ENCODE measurements at regions not wholly inside any gene's neighbourhood (a gene's known extent, or its start where the extent isn't known, plus 50 kb on each side); places are given as distances from the start of the nearest gene placed in this dataset.

DNA sequence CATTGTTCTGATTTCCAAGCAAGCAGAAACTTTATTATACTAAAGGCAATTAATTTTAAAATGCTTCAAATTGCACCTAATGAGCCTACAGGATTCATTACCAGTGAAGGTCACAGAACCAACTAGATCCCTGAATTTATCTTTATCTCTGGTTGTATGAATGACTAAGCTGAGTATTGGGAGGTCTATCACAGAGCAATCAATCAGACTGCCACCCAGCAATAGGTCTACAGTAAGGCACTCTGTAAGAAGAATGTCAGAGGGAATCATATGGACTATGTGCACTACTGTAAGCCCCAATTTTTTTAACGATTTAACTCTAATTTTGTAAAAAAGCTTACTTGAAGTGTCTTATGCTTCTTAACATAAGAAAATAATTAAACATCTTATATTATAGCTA lies 707.0 kb downstream of the AMY1C start:
- RAD21 ChIA-PET (ENCODE audit: unreplicated experiment): no interaction called here
- no peak overlapping the region for H3K9ac ChIP-seq (ENCODE audit: control insufficient read depth, insufficient read depth, low read length)
- no peaks in the 10 kb centered on the region for H3K27me3 ChIP-seq (replicated peaks in 1 of 2; ENCODE audit: control insufficient read depth in 2 of 2, insufficient read depth in 2 of 2, low read length in 1 of 2)
- no peaks in the 10 kb centered on the region; the same call in 2 of the 3 replicates for H3K9me3 ChIP-seq (replicated peaks; ENCODE audit: control insufficient read depth, insufficient read depth, low read length)
- SMC1A ChIA-PET (ENCODE audit: uncharacterized antibody, unreplicated experiment): no interaction called here
- no peak for TF ChIP-seq GABPA (IDR thresholded peaks at IDR 0.05; ENCODE audit: low read depth)
- TF ChIP-seq, protein P1, sequence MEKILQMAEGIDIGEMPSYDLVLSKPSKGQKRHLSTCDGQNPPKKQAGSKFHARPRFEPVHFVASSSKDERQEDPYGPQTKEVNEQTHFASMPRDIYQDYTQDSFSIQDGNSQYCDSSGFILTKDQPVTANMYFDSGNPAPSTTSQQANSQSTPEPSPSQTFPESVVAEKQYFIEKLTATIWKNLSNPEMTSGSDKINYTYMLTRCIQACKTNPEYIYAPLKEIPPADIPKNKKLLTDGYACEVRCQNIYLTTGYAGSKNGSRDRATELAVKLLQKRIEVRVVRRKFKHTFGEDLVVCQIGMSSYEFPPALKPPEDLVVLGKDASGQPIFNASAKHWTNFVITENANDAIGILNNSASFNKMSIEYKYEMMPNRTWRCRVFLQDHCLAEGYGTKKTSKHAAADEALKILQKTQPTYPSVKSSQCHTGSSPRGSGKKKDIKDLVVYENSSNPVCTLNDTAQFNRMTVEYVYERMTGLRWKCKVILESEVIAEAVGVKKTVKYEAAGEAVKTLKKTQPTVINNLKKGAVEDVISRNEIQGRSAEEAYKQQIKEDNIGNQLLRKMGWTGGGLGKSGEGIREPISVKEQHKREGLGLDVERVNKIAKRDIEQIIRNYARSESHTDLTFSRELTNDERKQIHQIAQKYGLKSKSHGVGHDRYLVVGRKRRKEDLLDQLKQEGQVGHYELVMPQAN (conservative IDR thresholded peaks at IDR 0.05): no peak
- H3K4me2 ChIP-seq (ENCODE audit: control insufficient read depth, insufficient read depth): no peak overlapping the region
- in situ Hi-C loops (cut with MboI) (no loop called here), intact Hi-C loops (cut with micrococcal nuclease; ENCODE audit: unreplicated experiment) (no loop called here)
- H3K27ac ChIP-seq (ENCODE audit: control insufficient read depth, insufficient read depth): no peak overlapping the region
- no peak for FAIRE-seq
- no peak overlapping the region for H3K4me3 ChIP-seq
- DNase-seq (ENCODE audit: low read depth, low spot score): no peak
- CTCF ChIA-PET: no interaction called here
- no peaks in the 10 kb centered on the region for H3K79me2 ChIP-seq (ENCODE audit: control insufficient read depth, insufficient read depth, low read length)
- no peak overlapping the region for H2AFZ ChIP-seq (ENCODE audit: control insufficient read depth, low read depth, low read length)
- H3K4me1 ChIP-seq (ENCODE audit: control insufficient read depth, insufficient read depth, low read length): no peaks in the 10 kb centered on the region
- no peaks in the 10 kb centered on the region for H4K20me1 ChIP-seq (ENCODE audit: control insufficient read depth, insufficient read depth)
- no TSS peak for BruUV-seq (replicated peaks)
- H3K36me3 ChIP-seq (ENCODE audit: control insufficient read depth in 2 of 2, insufficient read depth in 2 of 2, low read length in 1 of 2): no peaks in the 10 kb centered on the region
- WGBS (ENCODE audit: insufficient coverage, insufficient replicate concordance, low lambda C conversion rate, missing lambda C conversion rate): 5% methylated on average over 1 of the region's 1 CpG
- POLR2A ChIA-PET: no interaction called here
- no peak for ATAC-seq

DNA sequence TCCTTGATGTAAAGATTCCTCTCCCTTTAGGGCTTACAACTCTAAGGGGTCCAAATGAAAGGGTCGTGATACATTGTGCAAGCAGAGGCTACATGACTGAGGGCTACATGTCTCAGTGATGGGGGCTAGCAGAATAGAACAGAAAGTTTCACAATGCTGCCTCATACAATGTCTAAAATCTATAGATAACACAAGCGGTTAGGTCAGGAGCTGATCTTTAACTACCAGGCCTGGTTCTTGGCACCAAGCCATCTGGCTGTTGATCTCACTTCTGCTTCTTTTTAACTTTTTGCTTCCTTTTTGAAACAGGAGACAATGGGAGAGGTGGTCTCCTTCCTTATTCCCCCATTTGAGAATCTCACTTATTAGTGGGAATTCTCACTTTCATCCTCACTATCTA lies 710.2 kb downstream of the AMY1C start:
- intact Hi-C loops (cut with micrococcal nuclease; ENCODE audit: unreplicated experiment): no loop called here
- Histone ChIP-seq H3K27ac (ENCODE audit: control insufficient read depth, insufficient read depth) (no peak overlapping the region), H3K4me1 (ENCODE audit: control insufficient read depth, insufficient read depth, low read length) (no peaks in the 10 kb centered on the region), H3K79me2 (ENCODE audit: control insufficient read depth, insufficient read depth, low read length) (no peaks in the 10 kb centered on the region), H2AFZ (ENCODE audit: control insufficient read depth, low read depth, low read length) (no peak overlapping the region), H3K27me3 (replicated peaks in 1 of 2; ENCODE audit: control insufficient read depth in 2 of 2, insufficient read depth in 2 of 2, low read length in 1 of 2) (no peaks in the 10 kb centered on the region), H3K36me3 (ENCODE audit: control insufficient read depth in 2 of 2, insufficient read depth in 2 of 2, low read length in 1 of 2) (no peaks in the 10 kb centered on the region), H4K20me1 (ENCODE audit: control insufficient read depth, insufficient read depth) (no peaks in the 10 kb centered on the region), H3K4me2 (ENCODE audit: control insufficient read depth, insufficient read depth) (no peak overlapping the region), H3K9ac (ENCODE audit: control insufficient read depth, insufficient read depth, low read length) (no peak overlapping the region), H3K9me3 (replicated peaks; ENCODE audit: control insufficient read depth, insufficient read depth, low read length) (no peaks in the 10 kb centered on the region; the same call in 2 of the 3 replicates), H3K4me3 (no peak overlapping the region)
- RAD21 ChIA-PET (ENCODE audit: unreplicated experiment): no interaction called here
- SMC1A ChIA-PET (ENCODE audit: uncharacterized antibody, unreplicated experiment): interaction anchor here (1.3 kb wide), 1 partner anchor 14 kb away, joined by 4 read pairs; no protein-coding TSS in a partner anchor
- ATAC-seq (no peak), DNase-seq (ENCODE audit: low read depth, low spot score) (no peak), FAIRE-seq (no peak)
- in situ Hi-C loops (cut with MboI): no loop called here
- WGBS (ENCODE audit: insufficient coverage, insufficient replicate concordance, low lambda C conversion rate, missing lambda C conversion rate): 46% methylated on average over 2 of the region's 2 CpGs
- POLR2A ChIA-PET: no interaction called here
- no TSS peak for BruUV-seq (replicated peaks)
- no peak for TF ChIP-seq POLR2AphosphoS2 (IDR thresholded peaks at IDR 0.05; ENCODE audit: low read depth, low read length)
- TF ChIP-seq, protein P2, sequence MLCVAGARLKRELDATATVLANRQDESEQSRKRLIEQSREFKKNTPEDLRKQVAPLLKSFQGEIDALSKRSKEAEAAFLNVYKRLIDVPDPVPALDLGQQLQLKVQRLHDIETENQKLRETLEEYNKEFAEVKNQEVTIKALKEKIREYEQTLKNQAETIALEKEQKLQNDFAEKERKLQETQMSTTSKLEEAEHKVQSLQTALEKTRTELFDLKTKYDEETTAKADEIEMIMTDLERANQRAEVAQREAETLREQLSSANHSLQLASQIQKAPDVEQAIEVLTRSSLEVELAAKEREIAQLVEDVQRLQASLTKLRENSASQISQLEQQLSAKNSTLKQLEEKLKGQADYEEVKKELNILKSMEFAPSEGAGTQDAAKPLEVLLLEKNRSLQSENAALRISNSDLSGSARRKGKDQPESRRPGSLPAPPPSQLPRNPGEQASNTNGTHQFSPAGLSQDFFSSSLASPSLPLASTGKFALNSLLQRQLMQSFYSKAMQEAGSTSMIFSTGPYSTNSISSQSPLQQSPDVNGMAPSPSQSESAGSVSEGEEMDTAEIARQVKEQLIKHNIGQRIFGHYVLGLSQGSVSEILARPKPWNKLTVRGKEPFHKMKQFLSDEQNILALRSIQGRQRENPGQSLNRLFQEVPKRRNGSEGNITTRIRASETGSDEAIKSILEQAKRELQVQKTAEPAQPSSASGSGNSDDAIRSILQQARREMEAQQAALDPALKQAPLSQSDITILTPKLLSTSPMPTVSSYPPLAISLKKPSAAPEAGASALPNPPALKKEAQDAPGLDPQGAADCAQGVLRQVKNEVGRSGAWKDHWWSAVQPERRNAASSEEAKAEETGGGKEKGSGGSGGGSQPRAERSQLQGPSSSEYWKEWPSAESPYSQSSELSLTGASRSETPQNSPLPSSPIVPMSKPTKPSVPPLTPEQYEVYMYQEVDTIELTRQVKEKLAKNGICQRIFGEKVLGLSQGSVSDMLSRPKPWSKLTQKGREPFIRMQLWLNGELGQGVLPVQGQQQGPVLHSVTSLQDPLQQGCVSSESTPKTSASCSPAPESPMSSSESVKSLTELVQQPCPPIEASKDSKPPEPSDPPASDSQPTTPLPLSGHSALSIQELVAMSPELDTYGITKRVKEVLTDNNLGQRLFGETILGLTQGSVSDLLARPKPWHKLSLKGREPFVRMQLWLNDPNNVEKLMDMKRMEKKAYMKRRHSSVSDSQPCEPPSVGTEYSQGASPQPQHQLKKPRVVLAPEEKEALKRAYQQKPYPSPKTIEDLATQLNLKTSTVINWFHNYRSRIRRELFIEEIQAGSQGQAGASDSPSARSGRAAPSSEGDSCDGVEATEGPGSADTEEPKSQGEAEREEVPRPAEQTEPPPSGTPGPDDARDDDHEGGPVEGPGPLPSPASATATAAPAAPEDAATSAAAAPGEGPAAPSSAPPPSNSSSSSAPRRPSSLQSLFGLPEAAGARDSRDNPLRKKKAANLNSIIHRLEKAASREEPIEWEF (IDR thresholded peaks at IDR 0.05; ENCODE audit: insufficient replicate concordance, low read depth, low read length): no peak
- TF ChIP-seq, protein P3, sequence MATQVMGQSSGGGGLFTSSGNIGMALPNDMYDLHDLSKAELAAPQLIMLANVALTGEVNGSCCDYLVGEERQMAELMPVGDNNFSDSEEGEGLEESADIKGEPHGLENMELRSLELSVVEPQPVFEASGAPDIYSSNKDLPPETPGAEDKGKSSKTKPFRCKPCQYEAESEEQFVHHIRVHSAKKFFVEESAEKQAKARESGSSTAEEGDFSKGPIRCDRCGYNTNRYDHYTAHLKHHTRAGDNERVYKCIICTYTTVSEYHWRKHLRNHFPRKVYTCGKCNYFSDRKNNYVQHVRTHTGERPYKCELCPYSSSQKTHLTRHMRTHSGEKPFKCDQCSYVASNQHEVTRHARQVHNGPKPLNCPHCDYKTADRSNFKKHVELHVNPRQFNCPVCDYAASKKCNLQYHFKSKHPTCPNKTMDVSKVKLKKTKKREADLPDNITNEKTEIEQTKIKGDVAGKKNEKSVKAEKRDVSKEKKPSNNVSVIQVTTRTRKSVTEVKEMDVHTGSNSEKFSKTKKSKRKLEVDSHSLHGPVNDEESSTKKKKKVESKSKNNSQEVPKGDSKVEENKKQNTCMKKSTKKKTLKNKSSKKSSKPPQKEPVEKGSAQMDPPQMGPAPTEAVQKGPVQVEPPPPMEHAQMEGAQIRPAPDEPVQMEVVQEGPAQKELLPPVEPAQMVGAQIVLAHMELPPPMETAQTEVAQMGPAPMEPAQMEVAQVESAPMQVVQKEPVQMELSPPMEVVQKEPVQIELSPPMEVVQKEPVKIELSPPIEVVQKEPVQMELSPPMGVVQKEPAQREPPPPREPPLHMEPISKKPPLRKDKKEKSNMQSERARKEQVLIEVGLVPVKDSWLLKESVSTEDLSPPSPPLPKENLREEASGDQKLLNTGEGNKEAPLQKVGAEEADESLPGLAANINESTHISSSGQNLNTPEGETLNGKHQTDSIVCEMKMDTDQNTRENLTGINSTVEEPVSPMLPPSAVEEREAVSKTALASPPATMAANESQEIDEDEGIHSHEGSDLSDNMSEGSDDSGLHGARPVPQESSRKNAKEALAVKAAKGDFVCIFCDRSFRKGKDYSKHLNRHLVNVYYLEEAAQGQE (IDR thresholded peaks at IDR 0.05; ENCODE audit: low read depth, low read length): no peak
- CTCF ChIA-PET: no interaction called here

Data from GM12878 (cell line).